ENCODE measurements at regions not wholly inside any gene's neighbourhood (a gene's known extent, or its start where the extent isn't known, plus 50 kb on each side); places are given as distances from the start of the nearest gene placed in this dataset.

DNA sequence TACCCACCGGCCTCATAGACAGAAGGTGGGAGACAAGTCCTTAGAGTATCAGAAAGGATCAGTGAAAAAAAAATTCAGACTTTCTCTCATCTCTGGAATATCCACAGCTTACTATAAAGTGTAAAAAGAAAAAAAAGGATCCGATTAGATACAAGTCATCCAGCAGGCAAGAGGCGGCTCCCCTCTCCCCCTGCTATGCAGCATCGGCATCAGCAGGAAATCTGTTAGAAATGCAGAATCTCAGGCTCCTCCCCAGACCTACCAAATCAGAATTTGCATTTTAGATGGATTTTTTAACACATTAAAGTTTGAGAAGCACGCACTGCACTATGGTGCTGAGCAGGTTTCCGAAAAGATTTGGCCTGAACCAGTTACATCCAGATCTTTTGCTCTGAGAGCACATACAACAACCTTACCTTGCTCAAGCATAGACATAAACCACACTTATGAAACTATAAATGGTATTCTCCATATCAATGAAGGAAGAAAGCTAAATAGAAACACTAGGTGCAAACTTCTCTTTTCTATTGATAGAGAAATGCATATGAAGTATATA lies 117.0 kb upstream of the POU3F2 start:
- TF ChIP-seq PAX5 (IDR thresholded peaks at IDR 0.05; ENCODE audit: insufficient read depth, low read length, severe bottlenecking) = no peak
- TF ChIP-seq TAF1 (IDR thresholded peaks at IDR 0.05; ENCODE audit: low read depth, low read length) = no peak
- no peak for TF ChIP-seq POLR2A (IDR thresholded peaks at IDR 0.05; ENCODE audit: low read depth, low read length)
- no peak for TF ChIP-seq SPI1 (IDR thresholded peaks at IDR 0.05; ENCODE audit: low read depth, low read length)
- TF ChIP-seq POLR2AphosphoS5 (IDR thresholded peaks at IDR 0.05; ENCODE audit: low read depth, low read length) = no peak
- TF ChIP-seq POU2F2 (IDR thresholded peaks at IDR 0.05; ENCODE audit: low read depth, low read length) = no peak
- FAIRE-seq = no peak

DNA sequence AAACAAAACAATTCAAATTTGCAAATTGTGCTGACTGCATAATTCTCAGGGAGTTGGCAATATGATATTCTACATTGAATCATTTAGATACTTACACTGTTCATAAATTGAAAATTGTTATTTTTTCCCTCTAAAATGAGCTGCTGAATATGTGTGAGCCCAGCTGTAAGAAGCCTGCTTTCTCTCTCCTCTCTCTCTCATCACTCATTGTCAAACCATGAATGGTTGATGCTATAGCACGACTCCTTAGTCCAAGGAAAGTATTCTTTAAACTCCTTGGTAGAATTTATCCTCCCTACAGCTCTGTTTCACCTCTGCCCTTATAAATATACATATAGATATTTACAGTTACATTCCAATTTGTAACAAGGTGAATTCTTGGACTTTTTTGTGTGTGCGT lies 116.4 kb upstream of the POU3F2 start:
- DNase-seq (ENCODE audit: insufficient read length, low spot score) (no peak), FAIRE-seq (no peak)
- TF ChIP-seq TAF1 (IDR thresholded peaks at IDR 0.05; ENCODE audit: low read depth, low read length) (no peak), POLR2AphosphoS5 (IDR thresholded peaks at IDR 0.05; ENCODE audit: low read depth, low read length) (no peak), SPI1 (IDR thresholded peaks at IDR 0.05; ENCODE audit: low read depth, low read length) (no peak), POU2F2 (IDR thresholded peaks at IDR 0.05; ENCODE audit: low read depth, low read length) (no peak), POLR2A (IDR thresholded peaks at IDR 0.05; ENCODE audit: low read depth, low read length) (no peak), PAX5 (IDR thresholded peaks at IDR 0.05; ENCODE audit: insufficient read depth, low read length, severe bottlenecking) (no peak)

More for the DNA sequence above, 117.0 kb upstream of the POU3F2 start:
- DNase-seq (ENCODE audit: insufficient read length, low spot score) = no peak

DNA sequence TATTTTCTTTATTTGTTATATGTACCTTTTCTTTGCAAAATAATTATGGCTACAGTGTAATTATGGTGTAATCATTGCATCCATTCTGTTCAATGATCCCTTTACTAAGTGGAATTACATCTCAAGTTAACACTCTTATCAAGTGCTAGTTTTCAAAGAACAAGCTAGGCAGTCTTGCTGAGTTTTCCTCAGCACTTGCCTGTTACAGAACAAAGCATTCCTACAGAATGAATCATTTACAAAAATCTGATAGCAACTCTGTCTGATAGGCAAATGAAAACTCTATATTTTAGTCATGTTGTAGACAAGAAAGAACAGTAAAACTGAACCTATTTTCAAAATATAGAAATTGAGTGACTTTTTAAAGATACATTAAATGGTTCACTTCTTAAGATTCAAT lies 109.8 kb upstream of the POU3F2 start:
- no peak for DNase-seq (ENCODE audit: insufficient read length, low spot score)
- TF ChIP-seq POLR2AphosphoS5 (IDR thresholded peaks at IDR 0.05; ENCODE audit: low read depth, low read length) (no peak), POU2F2 (IDR thresholded peaks at IDR 0.05; ENCODE audit: low read depth, low read length) (no peak), PAX5 (IDR thresholded peaks at IDR 0.05; ENCODE audit: insufficient read depth, low read length, severe bottlenecking) (no peak), SPI1 (IDR thresholded peaks at IDR 0.05; ENCODE audit: low read depth, low read length) (no peak), TAF1 (IDR thresholded peaks at IDR 0.05; ENCODE audit: low read depth, low read length) (no peak), POLR2A (IDR thresholded peaks at IDR 0.05; ENCODE audit: low read depth, low read length) (no peak)
- no peak for FAIRE-seq

GRCh38 chr6:98747273-98747672 lies 87.1 kb upstream of the POU3F2 start:
- DNase-seq (ENCODE audit: insufficient read length, low spot score) = no peak
- no peak for TF ChIP-seq SPI1 (IDR thresholded peaks at IDR 0.05; ENCODE audit: low read depth, low read length)
- no peak for TF ChIP-seq POLR2AphosphoS5 (IDR thresholded peaks at IDR 0.05; ENCODE audit: low read depth, low read length)
- no peak for TF ChIP-seq POLR2A (IDR thresholded peaks at IDR 0.05; ENCODE audit: low read depth, low read length)
- TF ChIP-seq PAX5 (IDR thresholded peaks at IDR 0.05; ENCODE audit: insufficient read depth, low read length, severe bottlenecking) = no peak
- no peak for TF ChIP-seq POU2F2 (IDR thresholded peaks at IDR 0.05; ENCODE audit: low read depth, low read length)
- no peak for TF ChIP-seq TAF1 (IDR thresholded peaks at IDR 0.05; ENCODE audit: low read depth, low read length)
- FAIRE-seq = no peak

DNA sequence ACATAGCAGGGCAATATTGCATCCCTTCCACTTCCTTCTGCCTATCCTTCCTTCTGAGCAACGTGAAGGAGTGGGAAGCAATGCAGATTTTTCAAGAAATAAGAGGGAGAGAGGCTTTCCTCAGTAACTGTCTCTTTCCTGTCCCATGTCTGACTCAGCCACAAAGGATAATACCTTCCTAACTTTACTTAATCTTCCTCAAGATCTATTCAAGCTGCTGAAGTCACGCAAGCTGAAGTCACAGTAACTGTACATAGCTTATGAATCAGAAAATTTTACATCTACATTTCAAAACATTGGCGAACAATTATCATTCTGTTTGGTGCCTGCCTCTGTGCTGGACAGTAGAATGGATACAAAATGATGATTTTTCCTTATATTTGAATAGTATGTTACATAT lies 86.4 kb upstream of the POU3F2 start:
- no peak for FAIRE-seq
- TF ChIP-seq TAF1 (IDR thresholded peaks at IDR 0.05; ENCODE audit: low read depth, low read length) (no peak), POLR2A (IDR thresholded peaks at IDR 0.05; ENCODE audit: low read depth, low read length) (no peak), POU2F2 (IDR thresholded peaks at IDR 0.05; ENCODE audit: low read depth, low read length) (no peak)
- DNase-seq (ENCODE audit: insufficient read length, low spot score) = no peak

DNA sequence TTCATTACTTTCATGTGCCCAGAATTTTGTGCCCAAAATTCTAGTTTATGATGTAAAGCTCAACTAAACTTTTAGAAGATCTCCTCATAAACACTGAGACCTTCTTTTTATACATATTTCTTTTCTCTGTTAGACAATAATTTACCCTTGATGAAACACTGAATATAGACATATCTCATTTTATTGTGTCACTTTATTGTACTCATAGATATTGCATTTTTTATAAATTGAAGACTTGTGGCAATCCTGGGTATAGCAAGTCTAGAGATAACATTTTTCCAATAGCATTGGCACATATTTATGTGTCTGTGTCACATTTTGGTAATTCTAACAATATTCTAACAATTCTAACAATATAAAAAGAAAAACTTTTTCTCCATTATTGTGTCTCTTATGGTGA lies 74.9 kb upstream of the POU3F2 start:
- TF ChIP-seq SPI1 (IDR thresholded peaks at IDR 0.05; ENCODE audit: low read depth, low read length) (no peak), POLR2AphosphoS5 (IDR thresholded peaks at IDR 0.05; ENCODE audit: low read depth, low read length) (no peak)
- FAIRE-seq (no peak), DNase-seq (ENCODE audit: insufficient read length, low spot score) (no peak)

DNA sequence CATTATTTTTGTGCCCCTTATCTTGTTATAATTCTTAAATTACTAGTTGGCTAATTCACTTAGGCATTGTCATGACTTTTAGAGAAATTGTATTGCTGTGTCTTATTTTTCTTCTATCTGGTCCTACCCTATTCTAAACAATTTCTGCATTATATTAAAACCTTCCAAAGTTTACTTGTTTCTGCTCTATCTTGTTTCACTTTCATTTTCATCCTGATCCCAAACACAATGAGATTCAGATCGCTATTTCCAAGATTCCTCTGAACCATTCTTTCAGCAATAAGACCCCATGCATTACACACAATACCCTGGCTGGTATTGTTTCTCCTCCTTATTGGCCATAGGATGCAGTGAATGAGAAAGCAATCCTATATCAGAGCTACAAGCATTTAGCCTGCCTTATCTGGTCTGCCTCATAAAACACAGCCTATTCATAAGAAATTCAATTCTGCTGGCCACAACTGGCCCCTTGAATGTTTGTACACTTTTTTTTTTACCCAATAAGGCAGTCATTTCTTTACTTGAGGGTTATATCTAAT lies 69.9 kb upstream of the POU3F2 start:
- no peak for DNase-seq (ENCODE audit: insufficient read length, low spot score)
- no peak for TF ChIP-seq POLR2A (IDR thresholded peaks at IDR 0.05; ENCODE audit: low read depth, low read length)
- TF ChIP-seq POU2F2 (IDR thresholded peaks at IDR 0.05; ENCODE audit: low read depth, low read length) = no peak
- TF ChIP-seq TAF1 (IDR thresholded peaks at IDR 0.05; ENCODE audit: low read depth, low read length) = no peak
- no peak for TF ChIP-seq PAX5 (IDR thresholded peaks at IDR 0.05; ENCODE audit: insufficient read depth, low read length, severe bottlenecking)
- TF ChIP-seq POLR2AphosphoS5 (IDR thresholded peaks at IDR 0.05; ENCODE audit: low read depth, low read length) = no peak
- no peak for TF ChIP-seq SPI1 (IDR thresholded peaks at IDR 0.05; ENCODE audit: low read depth, low read length)
- FAIRE-seq = no peak

DNA sequence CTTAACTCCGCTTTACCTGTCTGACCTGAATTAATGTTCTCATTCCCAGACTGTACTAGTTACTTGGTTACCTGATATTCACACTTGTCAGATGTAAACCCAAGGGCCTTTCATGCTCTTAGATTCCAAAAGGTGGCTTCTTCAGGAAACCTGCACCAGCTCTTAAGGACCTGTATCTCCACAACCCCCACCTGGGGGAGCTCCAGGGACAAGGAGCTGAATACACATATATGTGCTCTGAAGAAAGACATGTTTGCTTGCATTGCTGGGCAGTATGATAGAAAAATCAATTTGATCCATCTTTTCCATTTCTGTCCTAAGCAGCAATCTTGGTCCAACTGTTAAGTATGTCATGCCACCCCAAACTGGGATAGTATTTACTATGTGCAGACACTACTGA lies 64.8 kb upstream of the POU3F2 start:
- no peak for DNase-seq (ENCODE audit: insufficient read length, low spot score)
- TF ChIP-seq POLR2AphosphoS5 (IDR thresholded peaks at IDR 0.05; ENCODE audit: low read depth, low read length) (no peak), POU2F2 (IDR thresholded peaks at IDR 0.05; ENCODE audit: low read depth, low read length) (no peak), POLR2A (IDR thresholded peaks at IDR 0.05; ENCODE audit: low read depth, low read length) (no peak), TAF1 (IDR thresholded peaks at IDR 0.05; ENCODE audit: low read depth, low read length) (no peak), PAX5 (IDR thresholded peaks at IDR 0.05; ENCODE audit: insufficient read depth, low read length, severe bottlenecking) (no peak), SPI1 (IDR thresholded peaks at IDR 0.05; ENCODE audit: low read depth, low read length) (no peak)
- no peak for FAIRE-seq

GRCh38 chr6:98775205-98775604 lies 59.2 kb upstream of the POU3F2 start:
- DNase-seq (ENCODE audit: insufficient read length, low spot score) = no peak
- FAIRE-seq = no peak
- no peak for TF ChIP-seq PAX5 (IDR thresholded peaks at IDR 0.05; ENCODE audit: insufficient read depth, low read length, severe bottlenecking)
- no peak for TF ChIP-seq POLR2AphosphoS5 (IDR thresholded peaks at IDR 0.05; ENCODE audit: low read depth, low read length)
- no peak for TF ChIP-seq SPI1 (IDR thresholded peaks at IDR 0.05; ENCODE audit: low read depth, low read length)
- TF ChIP-seq POU2F2 (IDR thresholded peaks at IDR 0.05; ENCODE audit: low read depth, low read length) = no peak
- no peak for TF ChIP-seq TAF1 (IDR thresholded peaks at IDR 0.05; ENCODE audit: low read depth, low read length)
- TF ChIP-seq POLR2A (IDR thresholded peaks at IDR 0.05; ENCODE audit: low read depth, low read length) = no peak

DNA sequence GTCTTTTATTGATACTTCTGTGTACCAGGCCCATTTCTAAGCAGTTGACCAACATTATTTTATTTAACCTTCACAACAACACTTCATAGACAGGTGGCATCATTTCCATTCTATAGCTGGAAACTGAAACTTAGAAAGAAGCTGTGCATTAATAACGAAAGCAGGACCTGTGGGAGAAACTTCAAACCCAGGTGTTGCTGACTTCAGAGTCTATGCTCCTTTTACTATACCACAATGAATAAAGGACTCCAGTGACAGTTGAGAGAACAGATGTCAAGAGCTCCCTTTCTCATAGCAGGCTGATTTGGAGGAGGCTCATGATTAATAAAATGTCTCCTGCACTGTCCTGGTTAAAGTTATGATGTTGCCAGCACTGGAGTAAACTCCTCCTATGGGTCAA lies 56.6 kb upstream of the POU3F2 start:
- DNase-seq (ENCODE audit: insufficient read length, low spot score) (peak; percentile 11), FAIRE-seq (peak; percentile 40)
- TF ChIP-seq TAF1 (IDR thresholded peaks at IDR 0.05; ENCODE audit: low read depth, low read length) (no peak), POLR2AphosphoS5 (IDR thresholded peaks at IDR 0.05; ENCODE audit: low read depth, low read length) (no peak), POU2F2 (IDR thresholded peaks at IDR 0.05; ENCODE audit: low read depth, low read length) (no peak), SPI1 (IDR thresholded peaks at IDR 0.05; ENCODE audit: low read depth, low read length) (no peak), PAX5 (IDR thresholded peaks at IDR 0.05; ENCODE audit: insufficient read depth, low read length, severe bottlenecking) (no peak)
